HuH-7.5 (cell line): ENCODE measurements at regions not wholly inside any gene's neighbourhood (a gene's known extent, or its start where the extent isn't known, plus 50 kb on each side); places are given as distances from the start of the nearest gene placed in this dataset.

ENCODE experiments used
- DNase-seq: peaks from one replicate; pipeline ENCODE4 v3.0.0; 2011; ENCODE audit warnings: low spot score

DNA sequence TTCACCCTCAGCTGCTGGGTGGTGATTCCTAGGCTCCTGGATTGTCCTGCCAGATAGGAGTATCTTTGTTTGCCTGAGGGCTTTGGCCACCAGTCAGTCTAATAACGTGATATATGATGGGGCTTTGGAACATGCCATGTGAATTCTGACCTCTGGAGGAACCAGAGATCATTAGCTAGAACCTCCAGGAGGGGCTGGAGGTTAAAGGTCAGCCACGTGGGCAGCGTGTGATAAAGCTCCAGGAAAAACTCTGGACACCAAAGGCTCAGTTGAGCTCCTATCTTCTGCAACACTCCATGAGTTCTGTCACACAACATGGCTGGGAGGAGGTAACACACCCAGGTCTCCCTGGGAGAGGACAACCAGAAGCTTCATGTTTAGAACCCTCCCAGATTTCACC lies 251.1 kb downstream of the DAD1 start:
- DNase-seq, result no peak

DNA sequence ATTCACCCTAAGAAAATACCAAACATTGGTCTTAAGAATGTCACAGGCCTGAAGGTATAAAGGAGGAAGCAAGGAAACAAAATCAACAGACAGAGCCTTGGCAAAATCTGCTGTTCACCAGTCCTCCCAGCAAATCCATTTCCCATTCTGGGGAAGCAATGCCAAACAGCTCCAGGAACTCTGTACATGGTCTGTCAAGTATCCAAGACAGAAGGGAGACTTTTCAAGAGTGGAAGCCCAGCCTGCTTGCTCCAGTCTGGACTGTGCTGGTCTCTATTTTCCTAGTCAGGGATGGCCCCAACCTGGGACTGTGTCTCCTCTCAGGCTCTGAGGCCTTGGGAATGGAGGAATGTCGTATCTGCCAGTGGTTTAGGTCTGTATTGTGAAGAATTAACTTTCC lies 251.5 kb downstream of the DAD1 start:
- no peak for DNase-seq

DNA sequence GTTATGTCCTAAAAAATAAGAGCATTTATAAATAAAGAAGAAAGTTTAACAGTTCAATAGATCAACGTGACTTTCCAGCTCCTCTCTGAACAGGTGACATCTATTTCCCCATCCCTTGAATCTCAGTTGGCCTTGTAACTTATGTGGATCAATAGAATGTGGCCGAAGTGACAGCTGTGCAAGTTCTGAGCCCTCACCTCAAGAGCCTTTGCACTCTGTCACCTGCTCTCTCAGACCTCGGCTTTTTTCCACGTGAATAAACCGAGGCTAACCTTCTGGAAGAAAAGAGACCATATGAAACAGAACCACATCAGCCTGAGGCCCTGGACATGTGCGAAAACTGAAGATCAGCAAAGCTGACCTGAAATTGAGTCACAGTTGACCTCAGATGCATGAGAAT lies 253.0 kb downstream of the DAD1 start:
- no peak for DNase-seq

DNA sequence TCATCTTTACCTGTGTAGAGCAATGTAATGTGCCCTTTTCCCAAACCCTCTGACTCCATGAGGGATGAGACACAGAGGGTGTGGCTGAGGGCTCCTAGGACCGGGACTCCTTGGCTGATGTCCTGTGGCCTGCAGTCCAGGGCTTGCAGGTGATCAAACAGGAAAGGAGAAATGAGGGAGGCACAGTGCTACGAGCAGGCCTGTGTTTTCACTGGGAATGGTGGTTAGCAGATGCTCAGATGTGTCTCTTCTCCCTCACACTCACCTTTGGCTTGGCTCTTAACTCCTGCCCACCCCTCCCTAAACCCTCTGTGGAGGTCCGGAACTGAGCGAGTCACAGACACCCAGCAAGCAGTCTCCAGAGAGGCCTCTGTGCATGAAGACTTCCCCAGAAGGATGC lies 254.4 kb downstream of the DAD1 start:
- DNase-seq, result no peak

DNA sequence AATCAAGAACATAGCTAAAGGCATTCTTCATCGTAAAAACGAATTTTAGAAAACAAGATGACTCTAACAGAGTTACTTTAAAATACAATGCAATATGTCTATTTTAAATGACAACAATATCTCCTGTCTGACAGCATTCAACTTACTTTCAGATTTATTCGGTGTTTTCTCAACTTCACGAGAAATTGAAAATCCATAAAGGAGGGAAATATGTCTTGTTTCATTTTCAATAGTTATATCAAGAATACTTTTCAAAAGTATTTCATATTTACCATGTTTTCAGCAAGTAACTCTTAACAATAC lies 254.8 kb downstream of the DAD1 start:
- no peak for DNase-seq

DNA sequence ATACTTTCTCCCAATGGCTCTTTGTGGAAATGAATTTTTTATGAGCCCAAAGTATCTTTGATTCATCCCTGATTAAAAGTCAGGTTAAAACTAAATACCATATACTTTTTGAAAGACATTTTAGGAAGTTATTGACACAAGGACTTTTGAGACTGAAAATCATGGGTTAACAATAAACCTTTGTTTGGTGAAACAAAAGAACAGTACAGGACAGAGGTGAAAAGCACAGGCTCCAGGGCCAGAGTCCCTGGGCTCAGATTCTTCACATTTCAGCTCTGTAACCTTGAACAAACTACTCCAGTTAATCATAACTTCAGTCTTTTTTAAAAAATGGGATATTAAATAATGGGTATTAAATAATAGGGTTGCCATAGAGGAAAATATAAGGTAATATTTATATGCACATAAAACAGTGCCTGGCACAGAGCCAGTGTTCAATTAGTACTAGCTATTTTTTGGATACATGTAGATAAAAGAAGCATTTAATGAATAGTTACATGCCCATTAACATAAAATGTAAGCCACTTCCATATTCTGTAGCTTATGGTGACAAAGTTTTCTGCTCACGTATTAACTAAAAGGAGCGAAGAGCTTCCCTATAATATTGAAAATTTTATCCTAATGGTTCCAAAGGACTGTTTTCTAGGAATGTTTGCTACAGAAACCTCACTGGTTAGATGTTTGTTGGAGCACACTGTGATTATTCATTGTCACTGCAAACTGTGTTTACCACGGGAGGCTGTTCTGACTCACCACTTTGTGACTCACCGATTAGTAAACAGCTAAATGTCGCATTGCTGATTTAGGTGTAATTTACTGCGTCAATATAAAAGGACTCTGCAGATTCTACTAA lies 255.4 kb downstream of the DAD1 start:
- DNase-seq, result peak; percentile 12

DNA sequence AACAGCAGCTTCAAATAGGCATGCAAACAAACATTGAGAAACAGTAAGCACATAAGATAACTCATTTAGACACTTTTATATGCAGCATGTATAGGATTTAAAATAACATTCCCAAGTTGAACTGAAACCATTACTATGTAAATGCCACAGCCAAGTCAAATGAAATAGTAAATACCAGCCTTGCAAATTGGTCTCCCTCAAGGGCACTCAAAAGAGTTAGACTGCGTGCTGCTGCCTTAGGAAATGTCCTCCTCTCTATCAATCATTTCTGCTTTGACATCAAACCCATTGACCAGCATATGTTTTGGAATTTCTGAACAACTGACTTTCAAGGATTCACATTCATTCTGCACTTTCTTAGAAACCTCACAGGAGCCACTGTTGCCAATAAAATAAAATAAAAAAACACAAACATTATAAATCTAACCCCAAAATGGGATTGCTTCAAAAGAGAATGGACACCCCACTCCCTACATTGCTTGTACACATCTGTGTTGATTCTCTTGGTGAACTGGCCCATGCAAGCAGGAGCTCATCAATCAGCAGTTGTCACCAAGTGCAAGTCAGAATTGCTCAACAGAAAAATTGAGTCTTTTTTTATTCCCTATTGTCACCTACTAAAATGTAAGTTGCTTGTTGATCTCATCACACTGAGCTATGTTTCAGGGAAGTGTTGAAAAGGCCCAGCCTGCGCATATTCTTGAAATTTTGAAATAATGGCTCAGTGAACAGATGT lies 256.2 kb downstream of the DAD1 start:
- DNase-seq, result peak; percentile 7

DNA sequence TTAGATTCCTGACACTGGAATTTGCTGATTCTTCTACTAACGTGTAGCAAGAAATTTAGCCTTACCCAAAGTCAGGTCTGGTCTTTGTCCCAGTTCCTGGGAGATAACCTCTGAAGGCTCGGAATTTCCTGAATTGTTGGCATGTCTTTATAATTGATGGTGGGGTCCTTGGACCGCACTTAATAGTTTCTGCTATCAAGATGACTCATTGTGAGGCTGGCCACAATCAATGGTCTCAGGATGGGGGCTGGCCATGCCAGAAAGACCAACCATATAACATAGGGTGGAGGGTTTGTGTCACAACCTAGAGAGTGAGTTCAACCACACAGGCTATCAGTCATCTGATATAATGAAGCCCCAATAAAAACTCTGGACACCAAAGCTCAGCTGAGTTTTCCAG lies 259.7 kb downstream of the DAD1 start:
- no peak for DNase-seq

DNA sequence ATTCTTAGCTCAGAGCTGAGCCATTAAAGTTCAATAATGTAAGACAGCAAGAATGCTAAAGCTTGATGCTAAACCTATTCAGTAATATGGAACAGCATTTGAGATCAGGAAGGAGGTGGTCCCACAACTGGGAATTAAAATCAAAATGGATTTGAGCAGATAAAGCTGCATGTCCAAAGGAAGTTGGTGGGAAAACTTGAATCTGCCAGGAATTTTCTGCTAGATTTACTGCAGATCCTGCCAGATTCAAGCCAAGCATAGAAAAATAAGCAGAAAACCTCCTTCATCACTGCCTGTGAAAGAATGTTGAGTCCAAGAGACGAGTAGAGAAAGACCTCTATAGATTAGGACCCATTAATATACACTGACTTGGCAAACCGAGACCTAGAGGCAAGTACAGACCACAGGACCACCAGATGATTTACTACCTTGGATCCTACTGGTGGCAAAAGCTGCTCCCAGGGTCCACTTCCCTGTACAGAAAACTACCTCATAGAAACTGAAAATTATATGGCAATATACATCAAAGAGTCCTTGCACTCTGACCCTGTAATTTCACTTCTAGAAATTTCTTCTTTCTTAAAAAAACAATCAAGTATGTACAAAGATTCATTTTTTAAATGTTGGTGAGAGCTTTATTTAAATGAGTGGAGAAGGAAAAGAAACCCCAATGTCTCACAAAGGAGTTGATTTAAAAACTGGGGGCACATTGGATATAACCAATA lies 263.2 kb downstream of the DAD1 start:
- no peak for DNase-seq

DNA sequence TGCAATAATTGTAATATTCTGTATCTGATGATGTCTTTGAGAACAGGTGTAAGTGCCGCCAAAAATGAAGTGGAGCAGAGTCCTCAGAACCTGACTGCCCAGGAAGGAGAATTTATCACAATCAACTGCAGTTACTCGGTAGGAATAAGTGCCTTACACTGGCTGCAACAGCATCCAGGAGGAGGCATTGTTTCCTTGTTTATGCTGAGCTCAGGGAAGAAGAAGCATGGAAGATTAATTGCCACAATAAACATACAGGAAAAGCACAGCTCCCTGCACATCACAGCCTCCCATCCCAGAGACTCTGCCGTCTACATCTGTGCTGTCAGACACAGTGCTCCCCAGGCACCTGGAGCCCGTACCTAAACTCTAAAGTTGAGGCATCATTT lies 268.7 kb downstream of the DAD1 start:
- DNase-seq, result no peak

DNA sequence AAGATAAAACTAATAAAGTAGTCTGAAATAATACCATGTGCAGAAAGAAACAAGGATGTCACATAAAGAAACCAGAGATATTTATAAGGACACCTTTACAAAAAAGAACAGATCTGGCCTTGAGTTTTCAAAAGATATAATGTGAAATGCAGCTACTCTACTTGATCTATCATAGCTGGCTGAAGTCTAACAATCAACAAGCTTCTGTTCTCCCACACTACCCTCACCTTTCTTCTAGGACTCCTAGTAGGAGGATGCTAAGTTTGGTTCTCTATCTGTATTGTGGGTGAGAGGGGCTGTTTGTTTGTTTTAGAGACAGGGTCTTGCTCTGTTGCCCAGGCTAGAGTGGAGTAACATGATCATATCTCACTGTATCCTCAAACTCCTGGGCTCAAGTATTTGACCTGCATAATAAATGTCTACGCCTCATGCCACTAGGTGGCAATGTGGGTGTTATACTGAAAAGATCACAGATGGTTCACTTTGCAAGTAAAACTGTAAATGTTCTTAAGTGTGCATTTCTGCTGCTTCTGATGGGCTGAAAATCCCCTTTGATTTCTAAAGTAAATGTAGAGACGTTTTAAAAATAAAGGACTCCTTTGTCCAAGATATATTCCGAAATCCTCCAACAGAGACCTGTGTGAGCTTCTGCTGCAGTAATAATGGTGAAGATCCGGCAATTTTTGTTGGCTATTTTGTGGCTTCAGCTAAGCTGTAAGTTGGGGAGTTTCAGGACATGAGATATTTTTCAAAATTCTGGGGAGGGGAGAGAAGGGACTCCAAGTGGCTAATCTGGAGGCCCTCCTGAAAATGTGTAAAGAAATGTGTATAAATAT lies 269.3 kb downstream of the DAD1 start:
- no peak for DNase-seq

DNA sequence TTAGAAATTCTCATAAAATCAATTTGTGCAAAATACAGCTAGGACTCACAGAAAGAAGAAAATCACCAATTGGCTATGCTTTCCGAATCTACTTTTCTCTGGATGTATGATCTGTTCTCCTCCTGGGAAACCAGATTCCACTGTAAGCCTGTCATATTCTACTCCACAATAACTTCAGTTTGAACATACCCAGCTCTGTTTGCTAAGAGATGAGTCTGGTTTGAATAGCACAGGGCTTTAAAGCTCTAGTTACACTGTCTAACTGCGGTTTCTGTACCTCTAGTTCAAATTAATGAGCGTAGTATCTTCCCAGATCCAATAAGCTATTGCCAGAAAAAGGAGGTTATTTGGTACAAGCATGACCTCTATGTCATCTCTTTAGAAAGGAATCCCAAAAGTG lies 270.1 kb downstream of the DAD1 start:
- no peak for DNase-seq

DNA sequence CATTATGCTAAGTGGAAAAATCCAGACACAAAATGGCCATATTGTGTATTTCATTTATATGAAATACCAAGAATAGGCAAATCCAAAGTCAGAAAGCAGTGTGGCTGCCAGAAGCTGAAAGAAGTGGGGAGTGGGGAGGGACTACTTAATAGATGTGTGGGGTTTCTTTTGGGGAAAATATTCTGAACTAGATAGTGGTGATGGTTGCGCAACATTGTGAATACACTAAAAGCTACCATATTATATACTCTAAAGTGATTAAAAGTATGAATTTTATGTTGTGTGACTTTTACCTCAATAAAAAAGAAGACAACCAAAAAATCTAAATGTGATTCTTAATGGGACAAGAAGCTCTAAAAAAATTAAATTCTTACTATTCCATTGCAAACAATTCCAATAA lies 272.6 kb downstream of the DAD1 start:
- no peak for DNase-seq

DNA sequence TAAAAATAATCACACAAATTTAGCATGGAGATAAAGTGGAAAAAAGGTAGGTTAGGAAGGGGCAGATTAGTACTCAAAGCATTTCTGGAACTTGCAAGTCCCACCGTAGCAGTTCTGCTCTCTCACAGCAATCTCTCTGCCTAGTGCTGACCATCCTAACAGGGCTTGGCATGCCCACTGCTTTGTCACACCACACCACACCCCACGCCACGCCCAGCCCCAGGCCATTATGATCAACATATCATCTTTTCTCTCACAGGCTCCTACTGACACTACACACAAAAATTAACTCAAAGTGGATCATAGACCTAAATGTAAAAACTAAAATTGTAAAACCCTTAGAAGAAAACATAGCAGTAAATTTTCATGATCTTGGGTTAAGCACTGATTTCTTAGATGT lies 273.7 kb downstream of the DAD1 start:
- DNase-seq, result no peak

DNA sequence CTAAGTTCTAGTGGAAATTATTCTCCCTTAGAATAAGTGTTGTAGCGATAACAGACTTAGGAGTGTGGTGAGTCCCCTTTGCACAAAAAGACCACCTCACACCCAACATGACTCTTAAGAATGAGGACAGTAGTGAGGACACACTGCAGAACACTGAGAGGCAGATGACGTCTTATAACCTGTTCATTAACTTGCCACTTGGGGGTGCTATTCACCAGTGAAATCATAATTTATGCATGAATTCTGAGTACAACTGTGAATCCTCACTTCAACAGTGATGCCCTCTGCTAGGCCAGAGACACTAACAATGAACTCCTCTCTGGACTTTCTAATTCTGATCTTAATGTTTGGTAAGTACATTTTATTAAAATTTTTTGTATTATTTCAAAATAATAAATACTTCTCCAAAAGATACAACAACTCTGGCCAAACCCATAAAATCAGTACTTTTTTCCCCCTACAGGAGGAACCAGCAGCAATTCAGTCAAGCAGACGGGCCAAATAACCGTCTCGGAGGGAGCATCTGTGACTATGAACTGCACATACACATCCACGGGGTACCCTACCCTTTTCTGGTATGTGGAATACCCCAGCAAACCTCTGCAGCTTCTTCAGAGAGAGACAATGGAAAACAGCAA lies 274.7 kb downstream of the DAD1 start:
- peak; percentile 29 for DNase-seq

DNA sequence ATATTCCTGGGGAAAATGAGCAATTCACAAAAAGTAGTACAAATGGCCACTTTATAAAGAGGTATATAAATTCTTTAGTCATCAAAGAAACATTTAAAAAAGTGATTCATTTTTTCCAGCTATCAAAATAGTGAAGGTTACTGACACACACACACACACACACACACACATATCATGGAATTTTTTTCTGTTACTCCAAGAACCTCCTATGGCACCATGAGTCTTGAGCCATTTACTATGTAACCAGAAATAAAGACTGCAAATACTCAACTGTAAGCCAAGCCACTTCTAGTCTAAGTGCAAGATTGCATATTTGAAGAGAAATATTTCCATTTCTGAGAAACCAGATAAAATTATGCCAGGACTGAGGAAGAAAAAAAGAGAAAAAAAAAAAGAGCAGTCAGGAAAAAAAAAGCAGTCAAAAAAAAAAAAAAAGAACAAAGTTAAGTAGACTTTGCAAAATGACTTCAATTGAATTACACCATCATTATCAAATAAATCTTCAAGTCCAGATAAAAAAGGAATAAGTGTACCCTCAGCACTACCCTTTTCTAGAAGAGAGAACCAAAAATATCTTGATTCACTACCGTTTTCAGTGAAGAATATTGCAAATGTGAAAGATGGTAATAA lies 275.7 kb downstream of the DAD1 start:
- no peak for DNase-seq

DNA sequence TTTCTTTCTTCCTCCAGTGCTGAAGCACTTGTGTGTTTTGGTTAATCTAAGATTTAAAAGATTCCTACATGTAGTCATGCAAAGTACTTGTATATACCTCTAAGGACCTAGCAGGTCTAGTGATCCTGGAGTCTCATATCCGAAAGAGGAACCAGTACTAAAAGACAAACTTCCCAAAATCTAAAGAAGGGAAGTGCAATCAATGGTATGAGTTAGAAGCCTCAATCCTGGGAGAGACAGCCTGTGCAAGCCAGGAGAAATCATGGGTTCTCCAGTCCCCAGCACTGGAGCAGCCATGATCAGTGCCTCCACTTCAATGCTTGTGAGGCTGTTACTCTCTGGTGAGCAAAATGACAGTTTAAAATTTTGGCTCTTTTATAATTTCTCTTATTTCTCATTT lies 277.4 kb downstream of the DAD1 start:
- DNase-seq, result no peak

DNA sequence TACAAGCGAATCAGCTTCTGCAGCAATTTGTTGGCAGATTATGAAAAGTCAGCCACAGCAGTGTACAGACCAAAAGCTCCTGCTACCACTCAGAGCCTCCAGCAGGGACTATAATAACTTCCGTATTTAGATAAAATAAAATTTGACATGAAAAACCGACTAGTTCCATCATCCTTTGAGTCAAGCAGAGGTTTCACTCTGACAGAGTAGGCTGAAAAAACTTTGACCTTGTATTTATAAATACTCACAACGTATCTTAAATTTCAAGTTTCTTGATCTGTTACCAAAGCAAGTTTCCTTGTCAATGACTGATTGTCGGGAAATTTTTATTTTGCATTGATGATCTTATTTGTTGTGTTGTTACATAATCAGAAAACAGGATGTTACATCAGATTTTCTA lies 283.4 kb downstream of the DAD1 start:
- DNase-seq, result no peak

DNA sequence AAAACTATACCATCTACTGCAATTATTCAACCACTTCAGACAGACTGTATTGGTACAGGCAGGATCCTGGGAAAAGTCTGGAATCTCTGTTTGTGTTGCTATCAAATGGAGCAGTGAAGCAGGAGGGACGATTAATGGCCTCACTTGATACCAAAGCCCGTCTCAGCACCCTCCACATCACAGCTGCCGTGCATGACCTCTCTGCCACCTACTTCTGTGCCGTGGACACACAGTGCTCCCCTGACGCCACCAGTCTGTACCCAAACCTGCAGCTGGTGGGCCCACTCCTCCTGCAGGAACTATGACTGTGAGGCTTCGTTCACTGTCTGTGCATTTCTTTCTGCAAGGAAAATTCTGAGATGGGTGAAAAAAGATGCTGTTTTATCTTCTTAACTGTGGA lies 284.7 kb downstream of the DAD1 start:
- no peak for DNase-seq

DNA sequence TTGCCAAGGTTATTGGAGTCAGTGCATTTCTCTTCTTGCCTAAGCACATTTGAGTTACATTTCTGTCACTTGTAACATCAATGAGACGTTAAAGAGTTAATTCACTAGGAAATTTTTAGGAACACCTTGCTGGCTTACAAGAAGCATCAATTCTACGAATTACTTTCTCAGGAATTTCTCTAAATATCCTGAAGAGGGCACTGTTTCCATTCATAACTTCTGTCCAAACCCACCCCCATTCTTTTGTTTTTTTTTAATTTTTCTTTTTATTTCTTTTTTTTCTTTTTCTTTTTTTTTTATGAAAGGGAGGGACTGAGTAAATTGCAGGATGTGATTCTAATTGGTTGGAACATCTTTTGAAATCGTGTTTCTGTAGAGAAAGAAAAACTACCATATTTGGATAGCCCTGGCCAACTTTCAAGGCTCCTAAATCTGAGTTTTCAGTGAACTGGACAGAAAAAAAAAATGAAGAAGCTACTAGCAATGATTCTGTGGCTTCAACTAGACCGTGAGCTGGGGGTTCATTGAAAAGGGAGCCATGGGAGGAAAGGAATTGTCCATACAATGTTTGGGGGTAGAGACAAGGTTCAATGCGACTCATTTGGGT lies 285.3 kb downstream of the DAD1 start:
- no peak for DNase-seq

DNA sequence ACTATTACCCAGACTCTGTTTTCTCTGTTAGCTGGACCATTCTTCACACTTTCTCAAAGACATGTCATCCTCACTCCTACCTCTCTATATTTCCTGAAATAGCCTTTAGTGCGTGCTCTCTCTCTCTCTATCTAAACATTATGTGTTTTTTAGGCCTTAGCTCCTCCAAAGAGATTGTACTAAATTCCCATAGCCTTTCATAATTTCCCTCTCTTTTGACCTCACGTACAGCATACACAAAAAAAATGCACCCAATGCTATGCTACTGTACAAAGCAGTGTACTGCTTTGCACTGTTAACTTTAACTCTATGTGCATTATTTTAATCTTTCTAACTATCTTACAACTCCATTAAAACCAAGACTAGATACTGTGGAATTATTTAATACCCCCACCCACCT lies 288.4 kb downstream of the DAD1 start:
- no peak for DNase-seq
